Thyroid gland (tissue), 4 donors: ENCODE measurements at regions not wholly inside any gene's neighbourhood (a gene's known extent, or its start where the extent isn't known, plus 50 kb on each side); places are given as distances from the start of the nearest gene placed in this dataset.

Experiments
- DNase-seq, 2 donors: peaks; one replicate each; pipeline ENCODE4 v3.0.0-alpha.2; 2019
- H3K27ac ChIP-seq, 3 donors: fragments of 200-600 bp; sonication (generic); 1 replicate in 2 of 3; 2 replicates in 1 of 3; pipeline ENCODE4 v1.5.1; 2016 to 2019; ENCODE audit warnings: mild to moderate bottlenecking in 1 of 3, moderate library complexity in 1 of 3
- H3K27me3 ChIP-seq: fragments of 200-600 bp; sonication (generic); one replicate; pipeline ENCODE4 v1.5.1; 2019
- H3K36me3 ChIP-seq, 2 donors: fragments of 200-600 bp; sonication (generic); one replicate each; pipeline ENCODE4 v1.5.1; 2016 to 2019
- H3K4me1 ChIP-seq, 2 donors: fragments of 200-600 bp; sonication (generic); one replicate each; pipeline ENCODE4 v1.5.1; 2017 to 2019
- H3K4me3 ChIP-seq, 3 donors: fragments of 200-600 bp; sonication (generic); replicated peaks in 1 of 3; 1 replicate in 2 of 3; 2 replicates in 1 of 3; pipeline ENCODE4 v1.5.1; 2016; ENCODE audit warnings: mild to moderate bottlenecking in 1 of 3
- H3K9me3 ChIP-seq: fragments of 200-600 bp; sonication (generic); one replicate; pipeline ENCODE4 v1.5.1; 2017
- POLR2A ChIP-seq, 2 donors: fragments of 450-650 bp; IDR thresholded peaks; one replicate each; pipeline ENCODE4 v1.6.1; 2017; ENCODE audit warnings: antibody characterized with exemption in 2 of 2, mild to moderate bottlenecking in 2 of 2, moderate library complexity in 1 of 2
- WGBS, 2 donors: methylation state at CpG; one replicate each; pipeline ENCODE4 v1.1.5; 2017; 5-methylcytosine and 5-hydroxymethylcytosine counted together
- intact Hi-C: fragments of 100-400 bp; cut with DNase I; formaldehyde crosslinking; loops from one replicate; pipeline ENCODE4 v1.15.1; 2023
- TF ChIP-seq, protein P1 (sequence below), 6 experiments: fragments of 200-600 bp in 3 of 6; fragments of 450-650 bp in 3 of 6; sonication (generic) in 3 of 6; IDR thresholded peaks; one replicate each; pipeline ENCODE4 v1.5.1; 2016 to 2019; ENCODE audit warnings: antibody characterized with exemption in 6 of 6, mild to moderate bottlenecking in 2 of 6, inconsistent platforms in 1 of 6, moderate library complexity in 1 of 6

- no peak overlapping the region for H3K27ac ChIP-seq
- H3K27me3 ChIP-seq: no peaks in the 10 kb centered on the region
- H3K4me1 ChIP-seq: peaks cover 7 to 11% of the 10 kb centered on the region in 2 donors
- H3K36me3 ChIP-seq: no peaks in the 10 kb centered on the region
- intact Hi-C loops: no loop called here
- TF ChIP-seq, protein P1, sequence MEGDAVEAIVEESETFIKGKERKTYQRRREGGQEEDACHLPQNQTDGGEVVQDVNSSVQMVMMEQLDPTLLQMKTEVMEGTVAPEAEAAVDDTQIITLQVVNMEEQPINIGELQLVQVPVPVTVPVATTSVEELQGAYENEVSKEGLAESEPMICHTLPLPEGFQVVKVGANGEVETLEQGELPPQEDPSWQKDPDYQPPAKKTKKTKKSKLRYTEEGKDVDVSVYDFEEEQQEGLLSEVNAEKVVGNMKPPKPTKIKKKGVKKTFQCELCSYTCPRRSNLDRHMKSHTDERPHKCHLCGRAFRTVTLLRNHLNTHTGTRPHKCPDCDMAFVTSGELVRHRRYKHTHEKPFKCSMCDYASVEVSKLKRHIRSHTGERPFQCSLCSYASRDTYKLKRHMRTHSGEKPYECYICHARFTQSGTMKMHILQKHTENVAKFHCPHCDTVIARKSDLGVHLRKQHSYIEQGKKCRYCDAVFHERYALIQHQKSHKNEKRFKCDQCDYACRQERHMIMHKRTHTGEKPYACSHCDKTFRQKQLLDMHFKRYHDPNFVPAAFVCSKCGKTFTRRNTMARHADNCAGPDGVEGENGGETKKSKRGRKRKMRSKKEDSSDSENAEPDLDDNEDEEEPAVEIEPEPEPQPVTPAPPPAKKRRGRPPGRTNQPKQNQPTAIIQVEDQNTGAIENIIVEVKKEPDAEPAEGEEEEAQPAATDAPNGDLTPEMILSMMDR (IDR thresholded peaks at IDR 0.05): no peak
- TF ChIP-seq POLR2A (IDR thresholded peaks at IDR 0.05): no peak
- no peak overlapping the region for H3K4me3 ChIP-seq
- WGBS, 2 donors: 92 to 93% methylated on average over 2 to 3 of the region's 3 CpGs
- H3K9me3 ChIP-seq: no peaks in the 10 kb centered on the region
- DNase-seq: no peak
Observed at GRCh38 chr4:157678478-157678877, 457.9 kb downstream of the GRIA2 start.

DNA sequence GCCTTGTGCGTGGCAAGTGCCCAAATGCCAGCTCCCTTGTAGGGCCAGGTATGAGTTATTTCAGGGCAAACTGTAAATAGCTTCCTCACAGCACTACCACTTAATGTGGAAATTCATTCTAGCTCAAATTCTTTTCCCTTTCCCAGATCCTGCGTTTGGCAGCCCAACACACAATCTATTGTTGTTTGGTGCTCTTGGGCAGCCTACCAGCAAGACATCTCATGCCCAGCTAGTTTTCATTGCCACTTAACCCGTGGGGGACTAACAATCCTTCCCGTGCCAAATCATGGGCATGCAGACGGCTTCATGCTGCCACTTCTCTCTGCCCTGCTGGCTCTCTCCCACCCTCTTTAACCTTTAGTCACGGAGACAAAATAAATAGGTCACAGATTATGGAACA is 454.2 kb downstream of the GRIA2 start:
- no peaks in the 10 kb centered on the region for H3K9me3 ChIP-seq
- no peaks in the 10 kb centered on the region for H3K36me3 ChIP-seq
- peak overlapping the region in 2 of 3 donors; percentile 25 to 54 for H3K27ac ChIP-seq
- intact Hi-C loops: no loop called here
- WGBS, 2 donors: 22 to 39% methylated on average over 6 of the region's 6 CpGs
- H3K4me3 ChIP-seq: no peak overlapping the region
- TF ChIP-seq POLR2A (IDR thresholded peaks at IDR 0.05): no peak
- TF ChIP-seq, protein P1 (IDR thresholded peaks at IDR 0.05): no peak
- peaks cover 7 to 11% of the 10 kb centered on the region in 2 donors for H3K4me1 ChIP-seq
- DNase-seq: peak; percentile 86 to 90
- H3K27me3 ChIP-seq: no peaks in the 10 kb centered on the region

DNA sequence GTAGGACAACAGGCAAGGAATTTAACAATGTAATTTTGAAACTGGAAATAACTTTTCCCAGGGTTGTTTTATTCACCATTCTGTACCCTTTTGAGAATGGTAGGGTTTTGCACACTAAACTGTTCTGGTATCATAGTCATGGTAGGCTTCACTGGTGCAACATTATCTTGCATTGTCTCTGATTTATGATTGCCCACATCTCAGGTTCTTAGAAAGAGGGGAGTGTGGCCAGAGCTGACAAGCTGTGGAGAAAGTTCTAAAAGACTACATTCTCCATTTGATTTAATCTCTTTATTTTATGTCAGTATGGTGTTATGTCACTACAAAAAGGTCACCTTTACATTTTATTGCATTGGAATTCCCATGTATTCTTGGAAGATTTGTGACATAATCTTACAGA is 447.3 kb downstream of the GRIA2 start:
- intact Hi-C loops: no loop called here
- no peak for DNase-seq
- no peaks in the 10 kb centered on the region for H3K36me3 ChIP-seq
- TF ChIP-seq, protein P1 (IDR thresholded peaks at IDR 0.05): no peak
- TF ChIP-seq POLR2A (IDR thresholded peaks at IDR 0.05): no peak
- no peak overlapping the region for H3K27ac ChIP-seq
- no peak overlapping the region for H3K4me3 ChIP-seq
- no peaks in the 10 kb centered on the region for H3K27me3 ChIP-seq
- H3K9me3 ChIP-seq: no peaks in the 10 kb centered on the region
- H3K4me1 ChIP-seq: no peaks in the 10 kb centered on the region

GRCh38 chr4:157664726-157665125 is 444.2 kb downstream of the GRIA2 start:
- WGBS, 2 donors: 75 to 81% methylated on average over 3 of the region's 3 CpGs
- DNase-seq: no peak
- no peak overlapping the region for H3K27ac ChIP-seq
- no peak overlapping the region for H3K4me3 ChIP-seq
- intact Hi-C loops: no loop called here
- H3K9me3 ChIP-seq: no peaks in the 10 kb centered on the region
- TF ChIP-seq POLR2A (IDR thresholded peaks at IDR 0.05): no peak
- TF ChIP-seq, protein P1 (IDR thresholded peaks at IDR 0.05): no peak
- no peaks in the 10 kb centered on the region for H3K36me3 ChIP-seq
- no peaks in the 10 kb centered on the region for H3K27me3 ChIP-seq
- no peaks in the 10 kb centered on the region for H3K4me1 ChIP-seq

- no peak overlapping the region for H3K27ac ChIP-seq
Observed at GRCh38 chr4:157655096-157655809, 434.7 kb downstream of the GRIA2 start.

More at GRCh38 chr4:157655096-157655809, 434.7 kb downstream of the GRIA2 start:
- intact Hi-C loops: no loop called here
- Histone ChIP-seq H3K4me1 (no peaks in the 10 kb centered on the region), H3K4me3 (no peak overlapping the region), H3K9me3 (no peaks in the 10 kb centered on the region), H3K36me3 (no peaks in the 10 kb centered on the region), H3K27me3 (no peaks in the 10 kb centered on the region)
- DNase-seq: no peak
- TF ChIP-seq, protein P1 (IDR thresholded peaks at IDR 0.05): no peak
- no peak for TF ChIP-seq POLR2A (IDR thresholded peaks at IDR 0.05)
- WGBS, 2 donors: 80 to 81% methylated on average over 6 of the region's 6 CpGs
